ENCODE measurements at regions not wholly inside any gene's neighbourhood (a gene's known extent, or its start where the extent isn't known, plus 50 kb on each side); places are given as distances from the start of the nearest gene placed in this dataset.

DNA sequence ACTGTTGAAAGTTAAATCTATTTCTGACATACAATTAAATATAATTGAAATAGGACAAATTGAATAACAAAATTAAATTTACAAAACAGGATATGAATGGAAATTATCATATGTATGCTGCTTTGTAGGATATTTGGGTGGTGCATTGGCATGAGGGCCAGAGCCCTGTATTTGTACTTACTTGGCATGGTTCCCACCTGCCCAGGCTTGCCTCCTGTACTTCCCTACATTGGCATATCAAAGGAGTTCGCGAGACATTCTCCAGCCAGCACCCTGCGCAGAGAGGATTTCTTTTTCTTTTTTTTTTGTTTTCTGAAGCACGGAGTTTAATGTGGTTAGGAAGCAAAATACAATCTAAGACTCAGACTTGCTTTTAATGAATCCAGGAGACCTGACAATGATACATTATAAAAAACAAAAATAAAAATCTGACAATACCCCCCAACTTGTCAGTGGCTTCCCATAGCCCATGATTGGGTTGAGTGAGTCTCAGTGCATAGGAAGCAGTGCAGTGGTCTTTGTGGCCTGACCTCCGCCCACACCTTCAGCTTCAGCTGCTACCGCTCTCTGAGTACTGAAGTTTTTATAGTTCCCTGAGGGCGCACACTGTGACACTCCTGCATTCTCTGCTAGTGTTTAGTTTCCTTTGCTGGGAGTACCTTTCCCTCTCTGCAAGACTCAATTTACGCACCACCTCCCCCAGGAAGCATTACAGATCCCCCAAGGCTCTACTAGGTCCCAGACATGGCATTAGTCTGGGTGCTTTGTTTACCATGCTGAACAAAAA is 440.8 kb downstream of the UTRN start:
- 64 to 65% methylated on average over 8 of the region's 8 CpGs for WGBS, 2 donors
- no peaks in the 10 kb centered on the region for H3K9me3 ChIP-seq (ENCODE audit: control insufficient read depth in 2 of 2, insufficient read depth in 1 of 2, low read depth in 1 of 2, low read length in 1 of 2)
- no peak overlapping the region for H3K27ac ChIP-seq (ENCODE audit: low read depth in 2 of 2, low read length in 1 of 2)
- no peaks in the 10 kb centered on the region for H3K4me1 ChIP-seq (ENCODE audit: control insufficient read depth in 2 of 2, insufficient read depth in 2 of 2, low read length in 1 of 2)
- no peaks in the 10 kb centered on the region for H3K36me3 ChIP-seq (ENCODE audit: control insufficient read depth in 2 of 2, insufficient read depth in 2 of 2, low read length in 1 of 2)
- H3K4me3 ChIP-seq (ENCODE audit: low read depth in 1 of 2, low read length in 2 of 2): no peak overlapping the region
- no peaks in the 10 kb centered on the region for H3K27me3 ChIP-seq (ENCODE audit: control insufficient read depth in 1 of 2, insufficient read depth in 2 of 2, low read length in 2 of 2)

DNA sequence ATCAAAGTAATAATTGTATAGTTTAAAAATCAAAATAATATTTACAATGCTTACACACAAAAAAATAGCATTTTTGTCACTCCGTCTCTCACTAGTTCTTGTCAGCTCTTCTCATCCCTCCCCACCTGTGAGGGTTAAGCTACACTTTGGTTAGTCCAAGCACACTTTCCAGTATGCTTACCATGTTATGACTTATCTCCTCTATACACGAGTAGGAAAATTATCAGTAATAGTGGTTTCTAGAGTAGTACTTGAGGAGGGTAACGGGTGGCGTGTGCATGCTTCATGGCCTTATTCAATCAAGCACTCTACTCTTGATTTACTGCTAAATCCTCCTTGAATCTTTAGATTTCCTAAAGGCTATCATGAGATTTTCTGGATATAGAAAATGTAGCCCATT is 443.7 kb downstream of the UTRN start:
- H3K27ac ChIP-seq (ENCODE audit: low read depth in 2 of 2, low read length in 1 of 2): no peak overlapping the region
- no peaks in the 10 kb centered on the region for H3K9me3 ChIP-seq (ENCODE audit: control insufficient read depth in 2 of 2, insufficient read depth in 1 of 2, low read depth in 1 of 2, low read length in 1 of 2)
- peaks cover 0 to 3% of the 10 kb centered on the region in 2 donors for H3K36me3 ChIP-seq (ENCODE audit: control insufficient read depth in 2 of 2, insufficient read depth in 2 of 2, low read length in 1 of 2)
- no peaks in the 10 kb centered on the region for H3K27me3 ChIP-seq (ENCODE audit: control insufficient read depth in 1 of 2, insufficient read depth in 2 of 2, low read length in 2 of 2)
- 83 to 90% methylated on average over 4 of the region's 4 CpGs for whole genome bisulfite sequencing, 2 donors
- H3K4me3 ChIP-seq (ENCODE audit: low read depth in 1 of 2, low read length in 2 of 2): no peak overlapping the region
- H3K4me1 ChIP-seq (ENCODE audit: control insufficient read depth in 2 of 2, insufficient read depth in 2 of 2, low read length in 1 of 2): no peaks in the 10 kb centered on the region

GRCh38 chr6:144729502-144729901 is 444.4 kb downstream of the UTRN start:
- Histone ChIP-seq H3K4me1 (ENCODE audit: control insufficient read depth in 2 of 2, insufficient read depth in 2 of 2, low read length in 1 of 2) (no peaks in the 10 kb centered on the region), H3K27ac (ENCODE audit: low read depth in 2 of 2, low read length in 1 of 2) (no peak overlapping the region), H3K27me3 (ENCODE audit: control insufficient read depth in 1 of 2, insufficient read depth in 2 of 2, low read length in 2 of 2) (no peaks in the 10 kb centered on the region), H3K9me3 (ENCODE audit: control insufficient read depth in 2 of 2, insufficient read depth in 1 of 2, low read depth in 1 of 2, low read length in 1 of 2) (no peaks in the 10 kb centered on the region), H3K4me3 (ENCODE audit: low read depth in 1 of 2, low read length in 2 of 2) (no peak overlapping the region), H3K36me3 (ENCODE audit: control insufficient read depth in 2 of 2, insufficient read depth in 2 of 2, low read length in 1 of 2) (peaks cover 0 to 3% of the 10 kb centered on the region in 2 donors)
- 67 to 81% methylated on average over 3 of the region's 3 CpGs for WGBS, 2 donors

- Histone ChIP-seq H3K4me1 (ENCODE audit: control insufficient read depth in 2 of 2, insufficient read depth in 2 of 2, low read length in 1 of 2) (no peaks in the 10 kb centered on the region), H3K9me3 (ENCODE audit: control insufficient read depth in 2 of 2, insufficient read depth in 1 of 2, low read depth in 1 of 2, low read length in 1 of 2) (no peaks in the 10 kb centered on the region), H3K27me3 (ENCODE audit: control insufficient read depth in 1 of 2, insufficient read depth in 2 of 2, low read length in 2 of 2) (no peaks in the 10 kb centered on the region), H3K36me3 (ENCODE audit: control insufficient read depth in 2 of 2, insufficient read depth in 2 of 2, low read length in 1 of 2) (peaks cover 0 to 3% of the 10 kb centered on the region in 2 donors), H3K4me3 (ENCODE audit: low read depth in 1 of 2, low read length in 2 of 2) (no peak overlapping the region), H3K27ac (ENCODE audit: low read depth in 2 of 2, low read length in 1 of 2) (no peak overlapping the region)
- WGBS, 2 donors: 57 to 73% methylated on average over 5 of the region's 5 CpGs
Measured at GRCh38 chr6:144730088-144730645, 445.0 kb downstream of the UTRN start.

DNA sequence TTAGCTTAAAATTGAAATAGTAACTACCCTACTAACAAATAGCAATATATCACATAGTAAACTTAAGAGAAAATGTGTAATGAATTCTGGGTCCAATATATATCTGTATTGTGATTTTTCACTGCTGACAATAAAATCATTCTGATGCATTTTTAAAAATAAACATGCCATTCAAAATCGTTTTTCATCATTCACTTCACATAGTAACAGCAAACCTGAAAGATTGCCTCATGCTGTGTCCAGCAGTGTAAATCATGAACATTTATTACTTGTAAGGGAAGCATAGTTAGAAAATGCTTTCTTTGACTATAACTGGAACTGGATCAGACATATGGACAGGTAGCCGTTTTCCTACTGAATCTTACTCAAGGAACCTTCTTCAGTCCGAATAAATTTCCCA is 446.1 kb downstream of the UTRN start:
- 81 to 82% methylated on average over 3 of the region's 3 CpGs for WGBS, 2 donors
- Histone ChIP-seq H3K9me3 (ENCODE audit: control insufficient read depth in 2 of 2, insufficient read depth in 1 of 2, low read depth in 1 of 2, low read length in 1 of 2) (no peaks in the 10 kb centered on the region), H3K27ac (ENCODE audit: low read depth in 2 of 2, low read length in 1 of 2) (no peak overlapping the region), H3K36me3 (ENCODE audit: control insufficient read depth in 2 of 2, insufficient read depth in 2 of 2, low read length in 1 of 2) (peaks cover 0 to 3% of the 10 kb centered on the region in 2 donors), H3K4me1 (ENCODE audit: control insufficient read depth in 2 of 2, insufficient read depth in 2 of 2, low read length in 1 of 2) (no peaks in the 10 kb centered on the region), H3K4me3 (ENCODE audit: low read depth in 1 of 2, low read length in 2 of 2) (no peak overlapping the region), H3K27me3 (ENCODE audit: control insufficient read depth in 1 of 2, insufficient read depth in 2 of 2, low read length in 2 of 2) (no peaks in the 10 kb centered on the region)

DNA sequence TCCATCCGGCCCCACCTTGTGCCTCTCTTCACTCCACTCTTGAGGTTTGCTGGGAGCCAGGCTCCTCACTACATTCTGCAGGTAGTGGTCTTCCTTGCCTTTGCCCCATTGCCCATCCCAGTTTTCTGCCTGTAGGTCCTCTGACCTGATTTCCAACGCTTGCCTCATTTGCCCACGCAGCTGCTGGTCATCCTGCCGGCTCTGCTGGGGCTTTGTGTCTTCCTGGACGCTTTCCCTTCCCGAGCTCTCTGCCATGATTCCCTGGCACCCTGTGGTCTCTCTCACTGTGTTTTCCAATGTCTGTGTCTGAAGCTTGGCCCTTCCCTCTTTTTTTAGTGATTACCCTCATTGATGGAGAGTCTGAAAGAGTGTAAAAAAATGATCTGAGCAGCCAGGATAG is 451.6 kb downstream of the UTRN start:
- H3K27ac ChIP-seq (ENCODE audit: low read depth in 2 of 2, low read length in 1 of 2): no peak overlapping the region
- no peaks in the 10 kb centered on the region for H3K4me1 ChIP-seq (ENCODE audit: control insufficient read depth in 2 of 2, insufficient read depth in 2 of 2, low read length in 1 of 2)
- H3K4me3 ChIP-seq (ENCODE audit: low read depth in 1 of 2, low read length in 2 of 2): no peak overlapping the region
- H3K9me3 ChIP-seq (ENCODE audit: control insufficient read depth in 2 of 2, insufficient read depth in 1 of 2, low read depth in 1 of 2, low read length in 1 of 2): no peaks in the 10 kb centered on the region
- no peaks in the 10 kb centered on the region for H3K27me3 ChIP-seq (ENCODE audit: control insufficient read depth in 1 of 2, insufficient read depth in 2 of 2, low read length in 2 of 2)
- 94 to 95% methylated on average over 6 of the region's 6 CpGs for WGBS, 2 donors
- peaks cover 0 to 3% of the 10 kb centered on the region in 2 donors for H3K36me3 ChIP-seq (ENCODE audit: control insufficient read depth in 2 of 2, insufficient read depth in 2 of 2, low read length in 1 of 2)

DNA sequence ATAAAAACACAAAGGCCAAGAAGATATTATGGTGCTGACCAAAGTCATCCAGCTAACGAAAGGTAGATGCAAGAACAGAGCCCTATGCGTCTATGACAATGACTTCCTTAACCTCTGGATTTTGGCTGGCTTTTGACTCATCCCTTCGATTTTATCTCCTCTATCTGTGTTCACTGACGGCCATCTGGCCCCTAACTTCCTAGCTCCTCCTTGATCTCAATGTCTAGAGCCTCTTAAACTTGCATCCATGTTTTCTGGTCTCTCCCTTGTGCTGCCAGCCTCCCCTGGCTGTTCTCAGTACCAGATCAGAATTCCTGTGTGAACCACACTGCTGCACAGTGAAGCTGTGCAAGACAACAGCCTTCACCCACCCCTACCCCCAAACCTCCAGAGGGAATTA is 452.9 kb downstream of the UTRN start:
- 87 to 91% methylated on average over 4 of the region's 4 CpGs for WGBS, 2 donors

DNA sequence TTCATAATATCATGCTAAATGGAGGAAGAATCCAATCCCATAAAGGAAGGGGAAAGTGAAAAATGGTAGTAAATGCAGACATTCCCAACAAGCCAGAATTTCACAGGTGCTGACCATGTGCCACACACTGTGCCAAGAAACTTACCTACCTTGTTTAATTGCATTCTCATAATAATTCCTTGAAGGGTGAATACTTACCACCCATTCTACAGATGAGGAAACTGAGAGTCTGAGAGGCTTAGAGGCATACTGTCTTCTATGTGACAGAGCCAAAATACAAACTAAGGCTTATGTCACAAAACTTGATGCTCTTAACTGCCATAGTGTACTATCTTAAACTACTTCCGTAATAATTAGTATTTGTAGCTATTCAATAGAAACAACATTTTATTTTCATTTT is 454.7 kb downstream of the UTRN start:
- WGBS, 2 donors: 100% methylated on average over 1 of the region's 1 CpG
- H3K36me3 ChIP-seq (ENCODE audit: control insufficient read depth in 2 of 2, insufficient read depth in 2 of 2, low read length in 1 of 2): peaks cover 0 to 3% of the 10 kb centered on the region in 2 donors
- H3K27me3 ChIP-seq (ENCODE audit: control insufficient read depth in 1 of 2, insufficient read depth in 2 of 2, low read length in 2 of 2): no peaks in the 10 kb centered on the region
- H3K4me1 ChIP-seq (ENCODE audit: control insufficient read depth in 2 of 2, insufficient read depth in 2 of 2, low read length in 1 of 2): no peaks in the 10 kb centered on the region
- no peak overlapping the region for H3K27ac ChIP-seq (ENCODE audit: low read depth in 2 of 2, low read length in 1 of 2)
- H3K4me3 ChIP-seq (ENCODE audit: low read depth in 1 of 2, low read length in 2 of 2): no peak overlapping the region
- H3K9me3 ChIP-seq (ENCODE audit: control insufficient read depth in 2 of 2, insufficient read depth in 1 of 2, low read depth in 1 of 2, low read length in 1 of 2): no peaks in the 10 kb centered on the region

More for the DNA sequence above, 452.9 kb downstream of the UTRN start:
- H3K36me3 ChIP-seq (ENCODE audit: control insufficient read depth in 2 of 2, insufficient read depth in 2 of 2, low read length in 1 of 2): no peaks in the 10 kb centered on the region
- H3K27ac ChIP-seq (ENCODE audit: low read depth in 2 of 2, low read length in 1 of 2): no peak overlapping the region
- H3K4me1 ChIP-seq (ENCODE audit: control insufficient read depth in 2 of 2, insufficient read depth in 2 of 2, low read length in 1 of 2): no peaks in the 10 kb centered on the region
- no peaks in the 10 kb centered on the region for H3K27me3 ChIP-seq (ENCODE audit: control insufficient read depth in 1 of 2, insufficient read depth in 2 of 2, low read length in 2 of 2)
- H3K4me3 ChIP-seq (ENCODE audit: low read depth in 1 of 2, low read length in 2 of 2): no peak overlapping the region
- no peaks in the 10 kb centered on the region for H3K9me3 ChIP-seq (ENCODE audit: control insufficient read depth in 2 of 2, insufficient read depth in 1 of 2, low read depth in 1 of 2, low read length in 1 of 2)

GRCh38 chr6:144741659-144742058 is 456.5 kb downstream of the UTRN start:
- Histone ChIP-seq H3K9me3 (ENCODE audit: control insufficient read depth in 2 of 2, insufficient read depth in 1 of 2, low read depth in 1 of 2, low read length in 1 of 2) (no peaks in the 10 kb centered on the region), H3K27ac (ENCODE audit: low read depth in 2 of 2, low read length in 1 of 2) (no peak overlapping the region), H3K4me3 (ENCODE audit: low read depth in 1 of 2, low read length in 2 of 2) (no peak overlapping the region), H3K4me1 (ENCODE audit: control insufficient read depth in 2 of 2, insufficient read depth in 2 of 2, low read length in 1 of 2) (no peaks in the 10 kb centered on the region), H3K36me3 (ENCODE audit: control insufficient read depth in 2 of 2, insufficient read depth in 2 of 2, low read length in 1 of 2) (peaks cover 0 to 3% of the 10 kb centered on the region in 2 donors), H3K27me3 (ENCODE audit: control insufficient read depth in 1 of 2, insufficient read depth in 2 of 2, low read length in 2 of 2) (no peaks in the 10 kb centered on the region)
- WGBS, 2 donors: 87 to 98% methylated on average over 3 of the region's 3 CpGs

DNA sequence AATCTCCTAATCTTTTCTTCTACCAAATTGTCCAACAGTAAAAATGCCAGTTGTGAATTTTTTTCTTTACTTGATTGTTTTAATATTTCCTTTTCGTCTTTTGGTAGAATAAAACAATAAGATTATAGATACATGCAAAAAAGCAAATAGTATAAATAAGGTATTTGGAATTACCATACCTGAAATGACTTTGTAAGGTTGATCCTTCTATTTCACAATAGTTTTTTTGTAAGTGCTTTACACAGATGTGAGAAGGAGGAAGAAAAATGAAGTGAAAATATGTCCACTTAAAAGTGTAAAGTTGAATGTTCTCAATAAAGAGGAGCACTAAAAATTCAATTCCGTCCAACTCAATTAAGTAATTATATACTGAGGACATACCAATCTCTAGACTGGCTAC is 457.6 kb downstream of the UTRN start:
- Histone ChIP-seq H3K9me3 (ENCODE audit: control insufficient read depth in 2 of 2, insufficient read depth in 1 of 2, low read depth in 1 of 2, low read length in 1 of 2) (no peaks in the 10 kb centered on the region), H3K27me3 (ENCODE audit: control insufficient read depth in 1 of 2, insufficient read depth in 2 of 2, low read length in 2 of 2) (no peaks in the 10 kb centered on the region), H3K4me1 (ENCODE audit: control insufficient read depth in 2 of 2, insufficient read depth in 2 of 2, low read length in 1 of 2) (no peaks in the 10 kb centered on the region), H3K4me3 (ENCODE audit: low read depth in 1 of 2, low read length in 2 of 2) (no peak overlapping the region), H3K27ac (ENCODE audit: low read depth in 2 of 2, low read length in 1 of 2) (no peak overlapping the region), H3K36me3 (ENCODE audit: control insufficient read depth in 2 of 2, insufficient read depth in 2 of 2, low read length in 1 of 2) (peaks cover 0 to 3% of the 10 kb centered on the region in 2 donors)
- WGBS, 2 donors: 88 to 94% methylated on average over 2 of the region's 2 CpGs
